ENCODE measurements at regions not wholly inside any gene's neighbourhood (a gene's known extent, or its start where the extent isn't known, plus 50 kb on each side); places are given as distances from the start of the nearest gene placed in this dataset.
A peak's percentile ranks its signal among the peaks of the same experiment; 100 is the strongest.
"Not testable (repeated sequence)": the region's sequence is repeated elsewhere in the genome, so short reads cannot be mapped to it uniquely, and the experiment has no call there.

GRCh38 chr2:190005513-190005912 lies 57.0 kb downstream of the MSTN start:
- no peak for DNase-seq (ENCODE audit: low read depth)

- no peak for DNase-seq (ENCODE audit: low read depth)
Observed at GRCh38 chr2:189999661-190000060, 62.9 kb downstream of the MSTN start.

GRCh38 chr2:189998665-189999064 lies 63.9 kb downstream of the MSTN start:
- not testable (repeated sequence) for DNase-seq (ENCODE audit: low read depth)

- DNase-seq (ENCODE audit: low read depth): no peak
Observed at GRCh38 chr2:189997016-189997415, 65.5 kb downstream of the MSTN start.

- no peak for DNase-seq (ENCODE audit: low read depth)
Observed at GRCh38 chr2:189995679-189996078, 66.8 kb downstream of the MSTN start.

GRCh38 chr2:189982780-189983394 lies 79.6 kb downstream of the MSTN start:
- no peak for DNase-seq (ENCODE audit: low read depth)

GRCh38 chr2:189982087-189982486 lies 80.4 kb downstream of the MSTN start:
- DNase-seq (ENCODE audit: low read depth): no peak

- not testable (repeated sequence) for DNase-seq (ENCODE audit: low read depth)
Observed at GRCh38 chr2:189976488-189976887, 86.0 kb downstream of the MSTN start.

- DNase-seq (ENCODE audit: low read depth): no peak
Observed at GRCh38 chr2:189960346-189960745, 102.2 kb downstream of the MSTN start.

GRCh38 chr2:189959450-189959849 lies 103.1 kb downstream of the MSTN start:
- DNase-seq (ENCODE audit: low read depth): no peak

- DNase-seq (ENCODE audit: low read depth): no peak
Observed at GRCh38 chr2:189954989-189955388, 107.5 kb downstream of the MSTN start.

GRCh38 chr2:189952536-189953109 lies 109.9 kb downstream of the MSTN start:
- DNase-seq (ENCODE audit: low read depth): no peak

- DNase-seq (ENCODE audit: low read depth): no peak
Observed at GRCh38 chr2:189951791-189952535, 110.6 kb downstream of the MSTN start.

- DNase-seq (ENCODE audit: low read depth): no peak
Observed at GRCh38 chr2:189943009-189943408, 119.5 kb downstream of the MSTN start.

- DNase-seq (ENCODE audit: low read depth): no peak
Observed at GRCh38 chr2:189940913-189941312, 121.6 kb downstream of the MSTN start.

- no peak for DNase-seq (ENCODE audit: low read depth)
Observed at GRCh38 chr2:189937691-189938090, 124.8 kb downstream of the MSTN start.

- peak; percentile 84 for DNase-seq (ENCODE audit: low read depth)
Observed at GRCh38 chr2:189933911-189934399, 128.6 kb downstream of the MSTN start.

- no peak for DNase-seq (ENCODE audit: low read depth)
Observed at GRCh38 chr2:189933041-189933440, 129.5 kb downstream of the MSTN start.

GRCh38 chr2:189927823-189928222 lies 134.7 kb downstream of the MSTN start:
- peak; percentile 19 for DNase-seq (ENCODE audit: low read depth)

Measured in GM04503 (cell line).